Esophagus muscularis mucosa (tissue), 4 donors: ENCODE measurements at regions not wholly inside any gene's neighbourhood (a gene's known extent, or its start where the extent isn't known, plus 50 kb on each side); places are given as distances from the start of the nearest gene placed in this dataset.

Source experiments
- DNase-seq: peaks from one replicate; pipeline ENCODE4 v3.0.0-alpha.2; 2017; ENCODE audit errors: extremely low spot score
- H3K27ac ChIP-seq, 4 donors: fragments of 200-600 bp; sonication (generic); replicated peaks in 1 of 4; 1 replicate in 3 of 4; 2 replicates in 1 of 4; pipeline ENCODE4 v1.5.1; 2016 to 2019; ENCODE audit warnings: mild to moderate bottlenecking in 1 of 4
- H3K27me3 ChIP-seq, 4 donors: fragments of 200-600 bp; sonication (generic); one replicate each; pipeline versions ENCODE4 v1.5.1 to v1.6.0; 2016 to 2019
- H3K36me3 ChIP-seq, 4 donors: fragments of 200-600 bp; sonication (generic); one replicate each; pipeline ENCODE4 v1.5.1; 2016 to 2019
- H3K4me1 ChIP-seq, 4 donors: fragments of 200-600 bp; sonication (generic); one replicate each; pipeline ENCODE4 v1.5.1; 2016 to 2019
- H3K4me3 ChIP-seq, 4 donors: fragments of 200-600 bp; sonication (generic); 1 replicate in 2 of 4; 2 replicates in 2 of 4; pipeline ENCODE4 v1.5.1; 2016 to 2019; ENCODE audit warnings: mild to moderate bottlenecking in 4 of 4, moderate library complexity in 1 of 4
- H3K9me3 ChIP-seq, 4 donors: fragments of 200-600 bp; sonication (generic); 1 replicate in 3 of 4; 2 replicates in 1 of 4; pipeline ENCODE4 v1.5.1; 2016 to 2019
- CTCF ChIP-seq, 3 experiments: fragments of 200-600 bp in 2 of 3; fragments of 450-650 bp in 1 of 3; sonication (generic) in 2 of 3; IDR thresholded peaks; one replicate each; pipeline ENCODE4 v1.5.1; 2017 to 2019; ENCODE audit warnings: antibody characterized with exemption in 3 of 3, mild to moderate bottlenecking in 2 of 3, moderate library complexity in 1 of 3
- EP300 ChIP-seq: sonication (generic); formaldehyde crosslinking; IDR thresholded peaks from one replicate; pipeline ENCODE4 v1.6.1; 2017; ENCODE audit warnings: antibody characterized with exemption
- POLR2A ChIP-seq: fragments of 450-650 bp; IDR thresholded peaks from one replicate; pipeline ENCODE4 v1.6.1; 2017; ENCODE audit warnings: antibody characterized with exemption, moderate library complexity, mild to moderate bottlenecking, low read depth
- POLR2AphosphoS5 ChIP-seq, 2 donors: sonication (generic); formaldehyde crosslinking; IDR thresholded peaks; one replicate each; pipeline ENCODE4 v1.6.1; 2017; ENCODE audit warnings: antibody characterized with exemption in 2 of 2
- WGBS: methylation state at CpG from one replicate; pipeline ENCODE4 v1.1.5; 2018; 5-methylcytosine and 5-hydroxymethylcytosine counted together
- intact Hi-C: fragments of 100-400 bp; cut with DNase I; formaldehyde crosslinking; loops from one replicate; pipeline ENCODE4 v1.15.1; 2023

DNA sequence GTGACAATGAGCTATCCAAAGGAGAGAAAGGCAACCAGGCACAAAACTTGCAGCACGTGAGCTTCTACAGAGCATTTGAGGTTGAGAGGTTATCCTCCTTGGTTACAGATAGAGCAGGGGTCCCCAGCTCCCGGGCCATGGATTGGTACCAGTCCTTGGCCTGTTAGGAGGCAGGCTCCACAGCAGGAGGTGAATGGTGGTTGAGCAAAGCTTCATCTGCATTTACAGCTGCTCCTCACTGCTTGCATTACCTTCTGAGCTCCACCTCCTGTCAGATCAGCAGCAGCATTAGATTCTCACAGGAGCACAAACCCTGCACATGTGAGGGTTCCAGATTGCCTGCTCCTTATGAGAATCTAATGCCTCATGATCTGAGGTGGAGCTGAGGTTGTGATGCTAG, 57.8 kb upstream of the ST8SIA3 start:
- no peaks in the 10 kb centered on the region for H3K36me3 ChIP-seq
- no peak overlapping the region for H3K4me3 ChIP-seq
- no peak for TF ChIP-seq POLR2A
- no peak for TF ChIP-seq CTCF (IDR thresholded peaks at IDR 0.05)
- no peak for TF ChIP-seq EP300
- no peak for TF ChIP-seq POLR2AphosphoS5 (IDR thresholded peaks at IDR 0.05)
- H3K9me3 ChIP-seq = peaks cover 0 to 2% (median 0%) of the 10 kb centered on the region in 4 donors
- no peaks in the 10 kb centered on the region for H3K27me3 ChIP-seq
- 81% methylated on average over 2 of the region's 2 CpGs for WGBS
- no peak overlapping the region for H3K27ac ChIP-seq
- intact Hi-C loops = no loop called here
- no peaks in the 10 kb centered on the region for H3K4me1 ChIP-seq
- DNase-seq = peak; percentile 90

- TF ChIP-seq CTCF (IDR thresholded peaks at IDR 0.05) = no peak
- TF ChIP-seq POLR2A = no peak
- no peak for TF ChIP-seq POLR2AphosphoS5 (IDR thresholded peaks at IDR 0.05)
- no peak for TF ChIP-seq EP300
- Histone ChIP-seq H3K4me3 (no peak overlapping the region), H3K27me3 (peaks cover 0 to 6% (median 0%) of the 10 kb centered on the region in 4 donors), H3K9me3 (no peaks in the 10 kb centered on the region), H3K27ac (no peak overlapping the region), H3K4me1 (no peaks in the 10 kb centered on the region), H3K36me3 (no peaks in the 10 kb centered on the region)
- peak; percentile 55 for DNase-seq
- intact Hi-C loops = no loop called here
These were observed 56.0 kb upstream of the ST8SIA3 start for GRCh38 chr18:57296336-57296735.

DNA sequence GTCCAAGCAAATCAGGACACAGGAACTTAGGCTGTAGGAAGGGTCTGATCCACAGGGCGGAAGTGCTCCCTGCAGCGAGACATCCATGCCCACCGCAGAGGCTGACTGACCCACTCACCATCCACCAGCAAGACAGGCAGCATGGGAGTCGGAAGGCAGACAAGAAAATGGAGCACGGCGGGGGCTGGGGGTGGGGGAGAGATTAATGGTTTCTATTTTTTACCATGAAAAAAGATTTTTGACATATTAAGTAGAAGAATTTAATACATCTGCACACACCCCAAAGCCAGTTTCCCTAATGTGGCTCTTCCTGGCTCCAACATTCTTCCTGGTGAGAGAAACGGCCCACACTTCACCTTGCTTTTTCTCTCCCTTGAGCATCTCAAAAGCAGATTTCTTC, 55.1 kb upstream of the ST8SIA3 start:
- DNase-seq = peak; percentile 72
- 89% methylated on average over 7 of the region's 7 CpGs for WGBS
- H3K36me3 ChIP-seq = no peaks in the 10 kb centered on the region
- intact Hi-C loops = no loop called here
- no peaks in the 10 kb centered on the region for H3K9me3 ChIP-seq
- peaks cover 0 to 16% (median 0%) of the 10 kb centered on the region in 4 donors for H3K27me3 ChIP-seq
- TF ChIP-seq EP300 = no peak
- no peak for TF ChIP-seq CTCF (IDR thresholded peaks at IDR 0.05)
- TF ChIP-seq POLR2AphosphoS5 (IDR thresholded peaks at IDR 0.05) = no peak
- TF ChIP-seq POLR2A = no peak
- H3K4me3 ChIP-seq = no peak overlapping the region
- no peaks in the 10 kb centered on the region for H3K4me1 ChIP-seq
- H3K27ac ChIP-seq = no peak overlapping the region

DNA sequence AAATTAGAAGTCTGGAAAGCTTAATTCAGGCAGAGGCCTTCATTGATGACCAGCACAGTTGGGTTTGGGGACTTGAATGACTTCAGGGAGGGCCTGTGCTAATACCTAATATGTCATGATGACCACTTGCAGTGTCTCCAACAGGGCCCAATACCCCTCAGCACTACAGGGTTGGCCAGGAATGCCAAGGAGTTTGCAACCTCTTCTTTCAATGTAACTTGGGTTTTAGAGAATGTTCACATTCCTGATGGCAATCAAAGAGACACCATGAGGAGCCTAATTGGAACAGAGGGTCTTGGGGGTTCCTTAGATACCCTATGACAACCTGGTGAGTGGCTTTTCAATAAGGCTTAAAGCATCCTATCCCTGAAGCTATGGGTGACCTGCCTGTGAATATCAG, 52.4 kb upstream of the ST8SIA3 start:
- intact Hi-C loops = no loop called here
- peaks cover 0 to 23% (median 0%) of the 10 kb centered on the region in 4 donors for H3K27me3 ChIP-seq
- peak; percentile 68 for DNase-seq

More for the DNA sequence above, 52.4 kb upstream of the ST8SIA3 start:
- TF ChIP-seq EP300 (no peak), CTCF (IDR thresholded peaks at IDR 0.05) (no peak), POLR2A (no peak), POLR2AphosphoS5 (IDR thresholded peaks at IDR 0.05) (no peak)
- Histone ChIP-seq H3K36me3 (no peaks in the 10 kb centered on the region), H3K9me3 (no peaks in the 10 kb centered on the region), H3K4me1 (no peaks in the 10 kb centered on the region), H3K4me3 (no peak overlapping the region), H3K27ac (no peak overlapping the region)
